NCI-H345 treated with DMSO at 0.1 percent for 48 hours (cell line): ENCODE measurements at regions not wholly inside any gene's neighbourhood (a gene's known extent, or its start where the extent isn't known, plus 50 kb on each side); places are given as distances from the start of the nearest gene placed in this dataset.

Experiments
- DNase-seq: peaks from one replicate; lab custom pipeline; 2025; ENCODE audit not compliant: unreplicated experiment; lab: John Stamatoyannopoulos, UW

- no peak for DNase-seq
Measured at GRCh38 chr7:45986355-45987298, 65.6 kb upstream of the IGFBP3 start.

GRCh38 chr7:45985902-45986301 is 64.8 kb upstream of the IGFBP3 start:
- DNase-seq: no peak

GRCh38 chr7:45984386-45985295 is 63.6 kb upstream of the IGFBP3 start:
- DNase-seq: no peak

- no peak for DNase-seq
Measured at GRCh38 chr7:45983720-45984255, 62.7 kb upstream of the IGFBP3 start.

- DNase-seq: no peak
Measured at GRCh38 chr7:45982907-45983719, 62.0 kb upstream of the IGFBP3 start.

GRCh38 chr7:45982132-45982531 is 61.1 kb upstream of the IGFBP3 start:
- no peak for DNase-seq

- no peak for DNase-seq
Measured at GRCh38 chr7:45980973-45981372, 59.9 kb upstream of the IGFBP3 start.

GRCh38 chr7:45980181-45980905 is 59.3 kb upstream of the IGFBP3 start:
- DNase-seq: no peak

- DNase-seq: no peak
Measured at GRCh38 chr7:45979275-45980180, 58.5 kb upstream of the IGFBP3 start.

- DNase-seq: no peak
Measured at GRCh38 chr7:45978731-45979211, 57.7 kb upstream of the IGFBP3 start.

- no peak for DNase-seq
Measured at GRCh38 chr7:45978010-45978681, 57.1 kb upstream of the IGFBP3 start.

GRCh38 chr7:45977256-45977780 is 56.2 kb upstream of the IGFBP3 start:
- no peak for DNase-seq

- DNase-seq: no peak
Measured at GRCh38 chr7:45976485-45976856, 55.4 kb upstream of the IGFBP3 start.

GRCh38 chr7:45975847-45976484 is 54.9 kb upstream of the IGFBP3 start:
- no peak for DNase-seq

GRCh38 chr7:45975367-45975766 is 54.3 kb upstream of the IGFBP3 start:
- DNase-seq: no peak

- DNase-seq: no peak
Measured at GRCh38 chr7:45974540-45975360, 53.7 kb upstream of the IGFBP3 start.
